MM.1S (cell line): ENCODE measurements at regions not wholly inside any gene's neighbourhood (a gene's known extent, or its start where the extent isn't known, plus 50 kb on each side); places are given as distances from the start of the nearest gene placed in this dataset.

ENCODE experiments used
- EZH2 ChIP-seq: fragments of 300-600 bp; sonication (generic); optimal IDR thresholded peaks from 2 replicates; pipeline ENCODE3; 2017; ENCODE audit warnings: low read depth, mild to moderate bottlenecking, antibody characterized with exemption, low read length, mixed read lengths
- TF ChIP-seq, protein P1 (sequence below): fragments of 300-600 bp; sonication (generic); IDR thresholded peaks from 2 replicates; pipeline ENCODE4 v1.5.1; 2016; ENCODE audit warnings: antibody characterized with exemption, low read length, mixed read lengths

GRCh38 chr2:47653902-47654789, 83.4 kb upstream of the KCNK12 start:
- TF ChIP-seq, protein P1, sequence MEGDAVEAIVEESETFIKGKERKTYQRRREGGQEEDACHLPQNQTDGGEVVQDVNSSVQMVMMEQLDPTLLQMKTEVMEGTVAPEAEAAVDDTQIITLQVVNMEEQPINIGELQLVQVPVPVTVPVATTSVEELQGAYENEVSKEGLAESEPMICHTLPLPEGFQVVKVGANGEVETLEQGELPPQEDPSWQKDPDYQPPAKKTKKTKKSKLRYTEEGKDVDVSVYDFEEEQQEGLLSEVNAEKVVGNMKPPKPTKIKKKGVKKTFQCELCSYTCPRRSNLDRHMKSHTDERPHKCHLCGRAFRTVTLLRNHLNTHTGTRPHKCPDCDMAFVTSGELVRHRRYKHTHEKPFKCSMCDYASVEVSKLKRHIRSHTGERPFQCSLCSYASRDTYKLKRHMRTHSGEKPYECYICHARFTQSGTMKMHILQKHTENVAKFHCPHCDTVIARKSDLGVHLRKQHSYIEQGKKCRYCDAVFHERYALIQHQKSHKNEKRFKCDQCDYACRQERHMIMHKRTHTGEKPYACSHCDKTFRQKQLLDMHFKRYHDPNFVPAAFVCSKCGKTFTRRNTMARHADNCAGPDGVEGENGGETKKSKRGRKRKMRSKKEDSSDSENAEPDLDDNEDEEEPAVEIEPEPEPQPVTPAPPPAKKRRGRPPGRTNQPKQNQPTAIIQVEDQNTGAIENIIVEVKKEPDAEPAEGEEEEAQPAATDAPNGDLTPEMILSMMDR: no peak
- TF ChIP-seq EZH2: no peak
